T47D (cell line): ENCODE measurements at regions not wholly inside any gene's neighbourhood (a gene's known extent, or its start where the extent isn't known, plus 50 kb on each side); places are given as distances from the start of the nearest gene placed in this dataset.

Source experiments
- DNase-seq, 2 experiments: peaks; one replicate each; pipeline versions ENCODE4 v3.0.0 to v3.0.0-alpha.2; 2011 to 2012; ENCODE audit warnings: low read depth in 1 of 2, low spot score in 1 of 2
- JUND ChIP-seq: IDR thresholded peaks from 2 replicates; pipeline ENCODE4 v1.6.1; 2012; ENCODE audit warnings: low read depth
- in situ Hi-C: cut with HindIII; loops from 2 replicates; pipeline ENCODE4 v1.10.0; 2016; ENCODE audit warnings: low sequenced_read_pairs, low pct_unique_long_range_greater_than_20kb

GRCh38 chr5:2614571-2614970, 136.9 kb downstream of the IRX2 start:
- no peak for DNase-seq
- in situ Hi-C loops: no loop called here
- TF ChIP-seq JUND: no peak

GRCh38 chr5:2611659-2612058, 139.8 kb downstream of the IRX2 start:
- TF ChIP-seq JUND: no peak
- no peak for DNase-seq
- in situ Hi-C loops: no loop called here

GRCh38 chr5:2610986-2611385, 140.5 kb downstream of the IRX2 start:
- no peak for DNase-seq
- TF ChIP-seq JUND: no peak
- in situ Hi-C loops: no loop called here

GRCh38 chr5:2608391-2608790, 143.1 kb downstream of the IRX2 start:
- TF ChIP-seq JUND: no peak
- in situ Hi-C loops: no loop called here

GRCh38 chr5:2607598-2607997, 143.9 kb downstream of the IRX2 start:
- in situ Hi-C loops: no loop called here
- no peak for DNase-seq
- TF ChIP-seq JUND: no peak

More at GRCh38 chr5:2608391-2608790, 143.1 kb downstream of the IRX2 start:
- no peak for DNase-seq

- DNase-seq: no peak
- TF ChIP-seq JUND: no peak
- in situ Hi-C loops: no loop called here
Measured at GRCh38 chr5:2603272-2603575, 148.3 kb downstream of the IRX2 start.

- in situ Hi-C loops: no loop called here
- TF ChIP-seq JUND: no peak
- DNase-seq: no peak
Measured at GRCh38 chr5:2602451-2603271, 148.8 kb downstream of the IRX2 start.

GRCh38 chr5:2598503-2598902, 153.0 kb downstream of the IRX2 start:
- no peak for DNase-seq
- TF ChIP-seq JUND: no peak
- in situ Hi-C loops: no loop called here

GRCh38 chr5:2594701-2595100, 156.8 kb downstream of the IRX2 start:
- TF ChIP-seq JUND: no peak
- no peak for DNase-seq
- in situ Hi-C loops: no loop called here

- DNase-seq: no peak
- no peak for TF ChIP-seq JUND
- in situ Hi-C loops: no loop called here
Measured at GRCh38 chr5:2592766-2593165, 158.7 kb downstream of the IRX2 start.

- peak in 1 of 2 experiments; percentile 8 for DNase-seq
- TF ChIP-seq JUND: no peak
- in situ Hi-C loops: no loop called here
Measured at GRCh38 chr5:2591777-2592453, 159.6 kb downstream of the IRX2 start.

GRCh38 chr5:2588850-2589501, 162.5 kb downstream of the IRX2 start:
- no peak for DNase-seq
- in situ Hi-C loops: no loop called here
- no peak for TF ChIP-seq JUND

GRCh38 chr5:2587189-2588031, 164.1 kb downstream of the IRX2 start:
- in situ Hi-C loops: no loop called here

More at GRCh38 chr5:2587189-2588031, 164.1 kb downstream of the IRX2 start:
- DNase-seq: no peak
- TF ChIP-seq JUND: no peak
